WI38 (cell line): ENCODE measurements at regions not wholly inside any gene's neighbourhood (a gene's known extent, or its start where the extent isn't known, plus 50 kb on each side); places are given as distances from the start of the nearest gene placed in this dataset.
"Not testable (repeated sequence)": the region's sequence is repeated elsewhere in the genome, so short reads cannot be mapped to it uniquely, and the experiment has no call there.

ENCODE experiments used
- H3K4me3 ChIP-seq: 2 replicates; pipeline ENCODE4 v1.5.1; 2011; ENCODE audit warnings: low read depth, mild to moderate bottlenecking, control low read depth, low read length
- CTCF ChIP-seq: IDR thresholded peaks from 2 replicates; pipeline ENCODE4 v1.5.1; 2012; ENCODE audit warnings: low read depth, mild to moderate bottlenecking, control low read depth, low read length

GRCh38 chr6:159540152-159540551 is 152.9 kb downstream of the SOD2 start:
- TF ChIP-seq CTCF, result peak; percentile 35
- H3K4me3 ChIP-seq, result no peak overlapping the region

GRCh38 chr6:159538031-159538430 is 155.0 kb downstream of the SOD2 start:
- not testable (repeated sequence) for H3K4me3 ChIP-seq

- no peak for TF ChIP-seq CTCF
- H3K4me3 ChIP-seq, result no peak overlapping the region
These were observed 157.2 kb downstream of the SOD2 start for GRCh38 chr6:159535656-159536350.

- no peak overlapping the region for H3K4me3 ChIP-seq
- TF ChIP-seq CTCF, result no peak
These were observed 159.5 kb downstream of the SOD2 start for GRCh38 chr6:159533568-159533967.

GRCh38 chr6:159533016-159533415 is 160.0 kb downstream of the SOD2 start:
- H3K4me3 ChIP-seq, result no peak overlapping the region
- no peak for TF ChIP-seq CTCF

GRCh38 chr6:159532155-159532554 is 160.9 kb downstream of the SOD2 start:
- no peak overlapping the region for H3K4me3 ChIP-seq
- no peak for TF ChIP-seq CTCF

- H3K4me3 ChIP-seq, result no peak overlapping the region
- TF ChIP-seq CTCF, result no peak
These were observed 163.1 kb downstream of the SOD2 start for GRCh38 chr6:159529934-159530333.

GRCh38 chr6:159527351-159527750 is 165.7 kb downstream of the SOD2 start:
- no peak for TF ChIP-seq CTCF
- H3K4me3 ChIP-seq, result no peak overlapping the region
